ENCODE measurements at regions not wholly inside any gene's neighbourhood (a gene's known extent, or its start where the extent isn't known, plus 50 kb on each side); places are given as distances from the start of the nearest gene placed in this dataset.

- DNase-seq (ENCODE audit: extremely low spot score): no peak
- CTCF ChIA-PET: no interaction called here
- POLR2A ChIA-PET: no interaction called here
- TF ChIP-seq NFRKB (IDR thresholded peaks at IDR 0.05): no peak
- TF ChIP-seq FOXA1 (IDR thresholded peaks at IDR 0.05): no peak
- no peak for TF ChIP-seq BHLHE40 (IDR thresholded peaks at IDR 0.05; ENCODE audit: borderline replicate concordance)
- no peak for TF ChIP-seq FOXM1 (IDR thresholded peaks at IDR 0.05; ENCODE audit: borderline replicate concordance)
- no peak for TF ChIP-seq ZNF384 (IDR thresholded peaks at IDR 0.05)
- no peak for TF ChIP-seq SP1 (IDR thresholded peaks at IDR 0.05)
- TF ChIP-seq ELF4 (IDR thresholded peaks at IDR 0.05): no peak
- TF ChIP-seq L3MBTL2 (conservative IDR thresholded peaks at IDR 0.05): no peak
- TF ChIP-seq LEF1 (IDR thresholded peaks at IDR 0.05; ENCODE audit: borderline replicate concordance): no peak
- TF ChIP-seq TARDBP (IDR thresholded peaks at IDR 0.05): no peak
- TF ChIP-seq PKNOX1 (IDR thresholded peaks at IDR 0.05): no peak
- TF ChIP-seq ARNT (IDR thresholded peaks at IDR 0.05): no peak
- TF ChIP-seq HDGF (IDR thresholded peaks at IDR 0.05; ENCODE audit: borderline replicate concordance): no peak
- TF ChIP-seq SUZ12 (IDR thresholded peaks at IDR 0.05): no peak
- TF ChIP-seq FOXK2 (IDR thresholded peaks at IDR 0.05): no peak
Observed at GRCh38 chr1:166570954-166571353, 268.3 kb upstream of the POGK start.

GRCh38 chr1:166573199-166573598 lies 266.1 kb upstream of the POGK start:
- POLR2A ChIA-PET: no interaction called here
- TF ChIP-seq ARNT (IDR thresholded peaks at IDR 0.05): no peak
- no peak for TF ChIP-seq FOXM1 (IDR thresholded peaks at IDR 0.05; ENCODE audit: borderline replicate concordance)
- no peak for TF ChIP-seq TARDBP (IDR thresholded peaks at IDR 0.05)
- TF ChIP-seq FOXA1 (IDR thresholded peaks at IDR 0.05): no peak
- TF ChIP-seq SUZ12 (IDR thresholded peaks at IDR 0.05): no peak
- TF ChIP-seq CTBP1 (IDR thresholded peaks at IDR 0.05; ENCODE audit: borderline replicate concordance): no peak
- TF ChIP-seq HDGF (IDR thresholded peaks at IDR 0.05; ENCODE audit: borderline replicate concordance): no peak
- no peak for TF ChIP-seq L3MBTL2 (conservative IDR thresholded peaks at IDR 0.05)
- no peak for TF ChIP-seq LEF1 (IDR thresholded peaks at IDR 0.05; ENCODE audit: borderline replicate concordance)
- TF ChIP-seq PKNOX1 (IDR thresholded peaks at IDR 0.05): no peak
- no peak for TF ChIP-seq FOXK2 (IDR thresholded peaks at IDR 0.05)
- TF ChIP-seq ELF4 (IDR thresholded peaks at IDR 0.05): no peak
- no peak for TF ChIP-seq SP1 (IDR thresholded peaks at IDR 0.05)
- TF ChIP-seq BHLHE40 (IDR thresholded peaks at IDR 0.05; ENCODE audit: borderline replicate concordance): no peak
- TF ChIP-seq ZNF384 (IDR thresholded peaks at IDR 0.05): no peak
- DNase-seq (ENCODE audit: extremely low spot score): no peak
- CTCF ChIA-PET: no interaction called here

GRCh38 chr1:166579557-166580501 lies 259.4 kb upstream of the POGK start:
- CTCF ChIA-PET: no interaction called here
- POLR2A ChIA-PET: no interaction called here
- DNase-seq (ENCODE audit: extremely low spot score): no peak
- TF ChIP-seq SUZ12 (IDR thresholded peaks at IDR 0.05) (no peak), LEF1 (IDR thresholded peaks at IDR 0.05; ENCODE audit: borderline replicate concordance) (no peak), TARDBP (IDR thresholded peaks at IDR 0.05) (no peak), HDGF (IDR thresholded peaks at IDR 0.05; ENCODE audit: borderline replicate concordance) (no peak), BHLHE40 (IDR thresholded peaks at IDR 0.05; ENCODE audit: borderline replicate concordance) (no peak), NFRKB (IDR thresholded peaks at IDR 0.05) (no peak), ZNF384 (IDR thresholded peaks at IDR 0.05) (no peak), FOXM1 (IDR thresholded peaks at IDR 0.05; ENCODE audit: borderline replicate concordance) (no peak), ARNT (IDR thresholded peaks at IDR 0.05) (no peak), FOXK2 (IDR thresholded peaks at IDR 0.05) (no peak), FOXA1 (IDR thresholded peaks at IDR 0.05) (no peak), CTBP1 (IDR thresholded peaks at IDR 0.05; ENCODE audit: borderline replicate concordance) (no peak), L3MBTL2 (conservative IDR thresholded peaks at IDR 0.05) (no peak), SP1 (IDR thresholded peaks at IDR 0.05) (no peak), ELF4 (IDR thresholded peaks at IDR 0.05) (no peak), PKNOX1 (IDR thresholded peaks at IDR 0.05) (no peak)

GRCh38 chr1:166588741-166589140 lies 250.5 kb upstream of the POGK start:
- POLR2A ChIA-PET: no interaction called here
- no peak for DNase-seq (ENCODE audit: extremely low spot score)
- no peak for TF ChIP-seq TARDBP (IDR thresholded peaks at IDR 0.05)
- no peak for TF ChIP-seq CTBP1 (IDR thresholded peaks at IDR 0.05; ENCODE audit: borderline replicate concordance)
- TF ChIP-seq SP1 (IDR thresholded peaks at IDR 0.05): no peak
- TF ChIP-seq FOXA1 (IDR thresholded peaks at IDR 0.05): no peak
- no peak for TF ChIP-seq NFRKB (IDR thresholded peaks at IDR 0.05)
- TF ChIP-seq BHLHE40 (IDR thresholded peaks at IDR 0.05; ENCODE audit: borderline replicate concordance): no peak
- no peak for TF ChIP-seq L3MBTL2 (conservative IDR thresholded peaks at IDR 0.05)
- no peak for TF ChIP-seq ZNF384 (IDR thresholded peaks at IDR 0.05)
- no peak for TF ChIP-seq LEF1 (IDR thresholded peaks at IDR 0.05; ENCODE audit: borderline replicate concordance)
- TF ChIP-seq ELF4 (IDR thresholded peaks at IDR 0.05): no peak
- TF ChIP-seq ARNT (IDR thresholded peaks at IDR 0.05): no peak
- TF ChIP-seq SUZ12 (IDR thresholded peaks at IDR 0.05): no peak
- no peak for TF ChIP-seq FOXM1 (IDR thresholded peaks at IDR 0.05; ENCODE audit: borderline replicate concordance)
- CTCF ChIA-PET: no interaction called here

- ChIA-PET CTCF (no interaction called here), POLR2A (no interaction called here)
- TF ChIP-seq FOXK2 (IDR thresholded peaks at IDR 0.05) (no peak), LEF1 (IDR thresholded peaks at IDR 0.05; ENCODE audit: borderline replicate concordance) (no peak), ELF4 (IDR thresholded peaks at IDR 0.05) (no peak), PKNOX1 (IDR thresholded peaks at IDR 0.05) (no peak), TARDBP (IDR thresholded peaks at IDR 0.05) (no peak), ARNT (IDR thresholded peaks at IDR 0.05) (no peak), FOXM1 (IDR thresholded peaks at IDR 0.05; ENCODE audit: borderline replicate concordance) (no peak), L3MBTL2 (conservative IDR thresholded peaks at IDR 0.05) (no peak), CTBP1 (IDR thresholded peaks at IDR 0.05; ENCODE audit: borderline replicate concordance) (no peak), SP1 (IDR thresholded peaks at IDR 0.05) (no peak), HDGF (IDR thresholded peaks at IDR 0.05; ENCODE audit: borderline replicate concordance) (no peak), NFRKB (IDR thresholded peaks at IDR 0.05) (no peak), FOXA1 (IDR thresholded peaks at IDR 0.05) (no peak), SUZ12 (IDR thresholded peaks at IDR 0.05) (no peak), BHLHE40 (IDR thresholded peaks at IDR 0.05; ENCODE audit: borderline replicate concordance) (no peak), ZNF384 (IDR thresholded peaks at IDR 0.05) (no peak)
- no peak for DNase-seq (ENCODE audit: extremely low spot score)
Observed at GRCh38 chr1:166590161-166590560, 249.1 kb upstream of the POGK start.
